ENCODE measurements at regions not wholly inside any gene's neighbourhood (a gene's known extent, or its start where the extent isn't known, plus 50 kb on each side); places are given as distances from the start of the nearest gene placed in this dataset.

GRCh38 chr6:135753196-135753595 is 98.3 kb upstream of the PDE7B start:
- no peaks in the 10 kb centered on the region for H3K27me3 ChIP-seq (ENCODE audit: control insufficient read depth in 4 of 4, insufficient read depth in 4 of 4, low read length in 3 of 4)
- no peak overlapping the region for H3K27ac ChIP-seq (ENCODE audit: low read depth in 1 of 2, low read length in 2 of 2)
- no peaks in the 10 kb centered on the region for H3K4me1 ChIP-seq (ENCODE audit: control insufficient read depth in 4 of 4, insufficient read depth in 4 of 4, low read length in 3 of 4)
- TF ChIP-seq RXRA (IDR thresholded peaks at IDR 0.05): no peak
- 88% methylated on average over 3 of the region's 3 CpGs for WGBS
- H3K4me3 ChIP-seq (ENCODE audit: low read depth in 1 of 3, low read length in 3 of 3): no peak overlapping the region
- no peaks in the 10 kb centered on the region for H3K36me3 ChIP-seq (ENCODE audit: control insufficient read depth in 4 of 4, insufficient read depth in 3 of 4, low read depth in 1 of 4, low read length in 3 of 4)
- H3K9me3 ChIP-seq (ENCODE audit: control insufficient read depth in 4 of 4, low read length in 3 of 4): no peaks in the 10 kb centered on the region
- no peak for DNase-seq (ENCODE audit: low spot score)
- no peak overlapping the region for H3K9ac ChIP-seq (ENCODE audit: low read depth in 1 of 2, low read length in 2 of 2)

DNA sequence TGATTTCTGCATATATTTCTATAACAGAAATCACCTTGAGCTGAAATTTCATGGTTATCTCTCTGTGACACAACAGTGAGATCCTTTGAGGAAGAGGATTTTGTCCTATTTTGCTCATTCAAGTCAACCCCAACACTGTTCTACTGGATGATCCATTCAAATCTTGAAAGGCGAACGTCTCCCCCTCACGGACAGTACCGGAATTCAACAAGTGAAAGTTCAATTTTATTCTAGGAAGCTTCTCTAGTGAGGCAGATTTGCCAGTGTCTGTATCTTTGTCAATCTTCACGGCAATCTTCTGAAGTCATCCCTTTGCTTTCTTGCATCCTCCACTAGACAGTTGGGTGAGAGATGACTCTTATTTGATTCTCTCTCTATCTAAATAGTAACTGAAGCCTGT is 91.7 kb upstream of the PDE7B start:
- Histone ChIP-seq H3K9me3 (ENCODE audit: control insufficient read depth in 4 of 4, low read length in 3 of 4) (no peaks in the 10 kb centered on the region), H3K27ac (ENCODE audit: low read depth in 1 of 2, low read length in 2 of 2) (no peak overlapping the region), H3K27me3 (ENCODE audit: control insufficient read depth in 4 of 4, insufficient read depth in 4 of 4, low read length in 3 of 4) (no peaks in the 10 kb centered on the region), H3K36me3 (ENCODE audit: control insufficient read depth in 4 of 4, insufficient read depth in 3 of 4, low read depth in 1 of 4, low read length in 3 of 4) (no peaks in the 10 kb centered on the region), H3K9ac (ENCODE audit: low read depth in 1 of 2, low read length in 2 of 2) (no peak overlapping the region), H3K4me1 (ENCODE audit: control insufficient read depth in 4 of 4, insufficient read depth in 4 of 4, low read length in 3 of 4) (no peaks in the 10 kb centered on the region), H3K4me3 (ENCODE audit: low read depth in 1 of 3, low read length in 3 of 3) (no peak overlapping the region)
- DNase-seq (ENCODE audit: low spot score): no peak
- WGBS: 65% methylated on average over 5 of the region's 5 CpGs
- TF ChIP-seq FOXA2 (IDR thresholded peaks at IDR 0.05): no peak
- TF ChIP-seq, protein P1, sequence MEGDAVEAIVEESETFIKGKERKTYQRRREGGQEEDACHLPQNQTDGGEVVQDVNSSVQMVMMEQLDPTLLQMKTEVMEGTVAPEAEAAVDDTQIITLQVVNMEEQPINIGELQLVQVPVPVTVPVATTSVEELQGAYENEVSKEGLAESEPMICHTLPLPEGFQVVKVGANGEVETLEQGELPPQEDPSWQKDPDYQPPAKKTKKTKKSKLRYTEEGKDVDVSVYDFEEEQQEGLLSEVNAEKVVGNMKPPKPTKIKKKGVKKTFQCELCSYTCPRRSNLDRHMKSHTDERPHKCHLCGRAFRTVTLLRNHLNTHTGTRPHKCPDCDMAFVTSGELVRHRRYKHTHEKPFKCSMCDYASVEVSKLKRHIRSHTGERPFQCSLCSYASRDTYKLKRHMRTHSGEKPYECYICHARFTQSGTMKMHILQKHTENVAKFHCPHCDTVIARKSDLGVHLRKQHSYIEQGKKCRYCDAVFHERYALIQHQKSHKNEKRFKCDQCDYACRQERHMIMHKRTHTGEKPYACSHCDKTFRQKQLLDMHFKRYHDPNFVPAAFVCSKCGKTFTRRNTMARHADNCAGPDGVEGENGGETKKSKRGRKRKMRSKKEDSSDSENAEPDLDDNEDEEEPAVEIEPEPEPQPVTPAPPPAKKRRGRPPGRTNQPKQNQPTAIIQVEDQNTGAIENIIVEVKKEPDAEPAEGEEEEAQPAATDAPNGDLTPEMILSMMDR (IDR thresholded peaks at IDR 0.05; ENCODE audit: low read depth, low read length, missing input control): peak; percentile 27
- TF ChIP-seq, protein P2, sequence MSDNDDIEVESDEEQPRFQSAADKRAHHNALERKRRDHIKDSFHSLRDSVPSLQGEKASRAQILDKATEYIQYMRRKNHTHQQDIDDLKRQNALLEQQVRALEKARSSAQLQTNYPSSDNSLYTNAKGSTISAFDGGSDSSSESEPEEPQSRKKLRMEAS (IDR thresholded peaks at IDR 0.05): no peak
- no peak for TF ChIP-seq HNF4G (IDR thresholded peaks at IDR 0.05)
- no peak for TF ChIP-seq EGR1 (IDR thresholded peaks at IDR 0.05; ENCODE audit: low read depth in 2 of 2)
- TF ChIP-seq, protein P3, sequence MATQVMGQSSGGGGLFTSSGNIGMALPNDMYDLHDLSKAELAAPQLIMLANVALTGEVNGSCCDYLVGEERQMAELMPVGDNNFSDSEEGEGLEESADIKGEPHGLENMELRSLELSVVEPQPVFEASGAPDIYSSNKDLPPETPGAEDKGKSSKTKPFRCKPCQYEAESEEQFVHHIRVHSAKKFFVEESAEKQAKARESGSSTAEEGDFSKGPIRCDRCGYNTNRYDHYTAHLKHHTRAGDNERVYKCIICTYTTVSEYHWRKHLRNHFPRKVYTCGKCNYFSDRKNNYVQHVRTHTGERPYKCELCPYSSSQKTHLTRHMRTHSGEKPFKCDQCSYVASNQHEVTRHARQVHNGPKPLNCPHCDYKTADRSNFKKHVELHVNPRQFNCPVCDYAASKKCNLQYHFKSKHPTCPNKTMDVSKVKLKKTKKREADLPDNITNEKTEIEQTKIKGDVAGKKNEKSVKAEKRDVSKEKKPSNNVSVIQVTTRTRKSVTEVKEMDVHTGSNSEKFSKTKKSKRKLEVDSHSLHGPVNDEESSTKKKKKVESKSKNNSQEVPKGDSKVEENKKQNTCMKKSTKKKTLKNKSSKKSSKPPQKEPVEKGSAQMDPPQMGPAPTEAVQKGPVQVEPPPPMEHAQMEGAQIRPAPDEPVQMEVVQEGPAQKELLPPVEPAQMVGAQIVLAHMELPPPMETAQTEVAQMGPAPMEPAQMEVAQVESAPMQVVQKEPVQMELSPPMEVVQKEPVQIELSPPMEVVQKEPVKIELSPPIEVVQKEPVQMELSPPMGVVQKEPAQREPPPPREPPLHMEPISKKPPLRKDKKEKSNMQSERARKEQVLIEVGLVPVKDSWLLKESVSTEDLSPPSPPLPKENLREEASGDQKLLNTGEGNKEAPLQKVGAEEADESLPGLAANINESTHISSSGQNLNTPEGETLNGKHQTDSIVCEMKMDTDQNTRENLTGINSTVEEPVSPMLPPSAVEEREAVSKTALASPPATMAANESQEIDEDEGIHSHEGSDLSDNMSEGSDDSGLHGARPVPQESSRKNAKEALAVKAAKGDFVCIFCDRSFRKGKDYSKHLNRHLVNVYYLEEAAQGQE (IDR thresholded peaks at IDR 0.05): no peak
- TF ChIP-seq GABPA (IDR thresholded peaks at IDR 0.05 in 1 of 2, conservative IDR thresholded peaks at IDR 0.05 in 1 of 2): no peak
- peak; percentile 59 to 65 for TF ChIP-seq RAD21 (IDR thresholded peaks at IDR 0.05)
- no peak for TF ChIP-seq NR2F2 (IDR thresholded peaks at IDR 0.05)
- TF ChIP-seq, protein P4, sequence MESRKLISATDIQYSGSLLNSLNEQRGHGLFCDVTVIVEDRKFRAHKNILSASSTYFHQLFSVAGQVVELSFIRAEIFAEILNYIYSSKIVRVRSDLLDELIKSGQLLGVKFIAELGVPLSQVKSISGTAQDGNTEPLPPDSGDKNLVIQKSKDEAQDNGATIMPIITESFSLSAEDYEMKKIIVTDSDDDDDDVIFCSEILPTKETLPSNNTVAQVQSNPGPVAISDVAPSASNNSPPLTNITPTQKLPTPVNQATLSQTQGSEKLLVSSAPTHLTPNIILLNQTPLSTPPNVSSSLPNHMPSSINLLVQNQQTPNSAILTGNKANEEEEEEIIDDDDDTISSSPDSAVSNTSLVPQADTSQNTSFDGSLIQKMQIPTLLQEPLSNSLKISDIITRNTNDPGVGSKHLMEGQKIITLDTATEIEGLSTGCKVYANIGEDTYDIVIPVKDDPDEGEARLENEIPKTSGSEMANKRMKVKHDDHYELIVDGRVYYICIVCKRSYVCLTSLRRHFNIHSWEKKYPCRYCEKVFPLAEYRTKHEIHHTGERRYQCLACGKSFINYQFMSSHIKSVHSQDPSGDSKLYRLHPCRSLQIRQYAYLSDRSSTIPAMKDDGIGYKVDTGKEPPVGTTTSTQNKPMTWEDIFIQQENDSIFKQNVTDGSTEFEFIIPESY (IDR thresholded peaks at IDR 0.05): no peak
- no peak for TF ChIP-seq HNF4A (conservative IDR thresholded peaks at IDR 0.05)
- TF ChIP-seq TAF1 (conservative IDR thresholded peaks at IDR 0.05): no peak
- no peak for TF ChIP-seq FOXA1 (IDR thresholded peaks at IDR 0.05)
